ENCODE measurements at regions not wholly inside any gene's neighbourhood (a gene's known extent, or its start where the extent isn't known, plus 50 kb on each side); places are given as distances from the start of the nearest gene placed in this dataset.

GRCh38 chr22:26907366-26907765, 250.0 kb downstream of the MIAT start:
- Histone ChIP-seq H3K4me3 (no peak overlapping the region), H3K27ac (no peak overlapping the region), H3K36me3 (no peaks in the 10 kb centered on the region), H3K9me3 (peaks cover 0 to 9% (median 0%) of the 10 kb centered on the region in 4 donors), H3K4me1 (peaks cover 7 to 15% (median 11%) of the 10 kb centered on the region in 4 donors), H3K27me3 (peaks cover 0 to 24% (median 12%) of the 10 kb centered on the region in 3 donors)
- 90 to 98% (median 95%) methylated on average over 2 of the region's 2 CpGs for WGBS, 5 donors
- TF ChIP-seq POLR2A (IDR thresholded peaks at IDR 0.05): no peak
- TF ChIP-seq POLR2AphosphoS5 (IDR thresholded peaks at IDR 0.05): no peak
- no peak for TF ChIP-seq CTCF (IDR thresholded peaks at IDR 0.05)
- TF ChIP-seq EP300 (IDR thresholded peaks at IDR 0.05): no peak
- DNase-seq: no peak
- intact Hi-C loops (cut with DNase I; ENCODE audit: low total_unique reads): no loop called here

GRCh38 chr22:26910845-26911244, 253.5 kb downstream of the MIAT start:
- H3K27me3 ChIP-seq: peaks cover 0 to 43% (median 18%) of the 10 kb centered on the region in 3 donors
- H3K4me3 ChIP-seq: no peak overlapping the region
- H3K4me1 ChIP-seq: no peaks in the 10 kb centered on the region
- peaks cover 0 to 9% (median 0%) of the 10 kb centered on the region in 4 donors for H3K9me3 ChIP-seq
- 27 to 58% (median 33%) methylated on average over 4 of the region's 4 CpGs for WGBS, 5 donors
- TF ChIP-seq POLR2AphosphoS5 (IDR thresholded peaks at IDR 0.05): no peak
- no peak for TF ChIP-seq EP300 (IDR thresholded peaks at IDR 0.05)
- TF ChIP-seq CTCF (IDR thresholded peaks at IDR 0.05): no peak
- no peak for TF ChIP-seq POLR2A (IDR thresholded peaks at IDR 0.05)
- intact Hi-C loops (cut with DNase I; ENCODE audit: low total_unique reads): no loop called here
- no peak overlapping the region for H3K27ac ChIP-seq
- no peaks in the 10 kb centered on the region for H3K36me3 ChIP-seq
- no peak for DNase-seq

GRCh38 chr22:26912655-26913345, 255.4 kb downstream of the MIAT start:
- Histone ChIP-seq H3K4me1 (no peaks in the 10 kb centered on the region), H3K4me3 (no peak overlapping the region), H3K27me3 (peaks cover 0 to 45% (median 18%) of the 10 kb centered on the region in 3 donors), H3K27ac (no peak overlapping the region), H3K9me3 (peaks cover 0 to 9% (median 0%) of the 10 kb centered on the region in 4 donors), H3K36me3 (no peaks in the 10 kb centered on the region)
- WGBS, 5 donors: 39 to 53% (median 44%) methylated on average over 23 of the region's 23 CpGs
- TF ChIP-seq POLR2A (IDR thresholded peaks at IDR 0.05): no peak
- no peak for TF ChIP-seq POLR2AphosphoS5 (IDR thresholded peaks at IDR 0.05)
- TF ChIP-seq CTCF (IDR thresholded peaks at IDR 0.05): no peak
- intact Hi-C loops (cut with DNase I; ENCODE audit: low total_unique reads): no loop called here
- DNase-seq: no peak

GRCh38 chr22:26914519-26915185, 257.3 kb downstream of the MIAT start:
- Histone ChIP-seq H3K27ac (no peak overlapping the region), H3K9me3 (no peaks in the 10 kb centered on the region), H3K27me3 (peaks cover 0 to 45% (median 18%) of the 10 kb centered on the region in 3 donors), H3K4me1 (no peaks in the 10 kb centered on the region), H3K36me3 (no peaks in the 10 kb centered on the region), H3K4me3 (no peak overlapping the region)
- 73 to 79% (median 76%) methylated on average over 25 of the region's 25 CpGs for WGBS, 5 donors
- TF ChIP-seq EP300 (IDR thresholded peaks at IDR 0.05): no peak
- no peak for TF ChIP-seq POLR2AphosphoS5 (IDR thresholded peaks at IDR 0.05)
- no peak for TF ChIP-seq CTCF (IDR thresholded peaks at IDR 0.05)
- TF ChIP-seq POLR2A (IDR thresholded peaks at IDR 0.05): no peak
- intact Hi-C loops (cut with DNase I; ENCODE audit: low total_unique reads): no loop called here
- DNase-seq: no peak

All from stomach (tissue), 8 donors.